Astrocyte (in vitro differentiated cells and primary cell): ENCODE measurements at regions not wholly inside any gene's neighbourhood (a gene's known extent, or its start where the extent isn't known, plus 50 kb on each side); places are given as distances from the start of the nearest gene placed in this dataset.

Experiments
- DNase-seq: peaks from one replicate; pipeline ENCODE4 v3.0.0-alpha.2; 2010; ENCODE audit warnings: low read depth
- FAIRE-seq: peaks from 2 replicates; lab custom pipeline; 2011; peaks lifted over from hg19 to GRCh38; lab: Jason Lieb, UNC
- H2AFZ ChIP-seq: 2 replicates; pipeline ENCODE4 v1.6.0; 2012; ENCODE audit warnings: low read depth, low read length, inconsistent platforms
- H3K27ac ChIP-seq: 2 replicates; pipeline ENCODE4 v1.5.1; 2011; ENCODE audit warnings: low read depth, low read length, inconsistent platforms
- H3K27me3 ChIP-seq: 2 replicates; pipeline ENCODE4 v1.6.0; 2011; ENCODE audit warnings: low read length, inconsistent platforms; ENCODE audit not compliant: insufficient read depth
- H3K36me3 ChIP-seq: 2 replicates; pipeline ENCODE4 v1.5.1; 2011; ENCODE audit warnings: low read length, inconsistent platforms; ENCODE audit not compliant: insufficient read depth
- H3K4me1 ChIP-seq: 2 replicates; pipeline ENCODE4 v1.5.1; 2011; ENCODE audit warnings: low read length, inconsistent platforms; ENCODE audit not compliant: insufficient read depth
- H3K4me2 ChIP-seq: 2 replicates; pipeline ENCODE4 v1.6.0; 2012; ENCODE audit warnings: low read length, inconsistent platforms
- H3K4me3 ChIP-seq: 2 replicates; pipeline ENCODE4 v1.5.1; 2011; ENCODE audit warnings: low read depth, mild to moderate bottlenecking, low read length, inconsistent platforms; ENCODE audit not compliant: insufficient read depth
- H3K79me2 ChIP-seq: 2 replicates; pipeline ENCODE4 v1.6.0; 2012; ENCODE audit warnings: mild to moderate bottlenecking, low read length, inconsistent platforms; ENCODE audit not compliant: insufficient read depth
- H3K9ac ChIP-seq: 2 replicates; pipeline ENCODE4 v1.6.0; 2012; ENCODE audit warnings: mild to moderate bottlenecking, low read length, inconsistent platforms
- H3K9me3 ChIP-seq: 2 replicates; pipeline ENCODE4 v1.5.1; 2012; ENCODE audit warnings: low read depth, mild to moderate bottlenecking, low read length, inconsistent platforms; ENCODE audit not compliant: insufficient read depth
- H4K20me1 ChIP-seq: 2 replicates; pipeline ENCODE4 v1.6.0; 2012; ENCODE audit warnings: low read length, inconsistent platforms; ENCODE audit not compliant: insufficient read depth
- H3K27ac Mint-ChIP-seq: one replicate; pipeline ENCODE4 v1.8.0; 2021; ENCODE audit warnings: mild to moderate bottlenecking, mixed read lengths; ENCODE audit not compliant: unreplicated experiment
- H3K27me3 Mint-ChIP-seq: one replicate; pipeline ENCODE4 v1.8.0; 2021; ENCODE audit warnings: low read depth, mixed read lengths; ENCODE audit not compliant: unreplicated experiment
- H3K36me3 Mint-ChIP-seq: one replicate; pipeline ENCODE4 v1.8.0; 2021; ENCODE audit warnings: low read depth, mixed read lengths; ENCODE audit not compliant: unreplicated experiment
- H3K4me1 Mint-ChIP-seq: one replicate; pipeline ENCODE4 v1.8.0; 2021; ENCODE audit warnings: low read depth, mixed read lengths; ENCODE audit not compliant: unreplicated experiment
- H3K4me3 Mint-ChIP-seq: one replicate; pipeline ENCODE4 v1.8.0; 2021; ENCODE audit warnings: mild to moderate bottlenecking, moderate library complexity, mixed read lengths; ENCODE audit not compliant: unreplicated experiment
- H3K9me3 Mint-ChIP-seq: one replicate; pipeline ENCODE4 v1.8.0; 2021; ENCODE audit warnings: mild to moderate bottlenecking, mixed read lengths; ENCODE audit not compliant: unreplicated experiment
- CTCF ChIP-seq: IDR thresholded peaks from 2 replicates; pipeline ENCODE4 v1.5.1; 2011; ENCODE audit warnings: low read depth, mild to moderate bottlenecking, inconsistent platforms, low read length, moderate library complexity; ENCODE audit not compliant: insufficient read depth
- EZH2 ChIP-seq: IDR thresholded peaks from 2 replicates; pipeline ENCODE4 v1.6.1; 2012; ENCODE audit warnings: mild to moderate bottlenecking, low read length, inconsistent platforms; ENCODE audit not compliant: insufficient read depth

- no peak for DNase-seq
- FAIRE-seq = no peak
Observed at GRCh38 chr6:133190912-133191311, 50.2 kb upstream of the EYA4 start.

DNA sequence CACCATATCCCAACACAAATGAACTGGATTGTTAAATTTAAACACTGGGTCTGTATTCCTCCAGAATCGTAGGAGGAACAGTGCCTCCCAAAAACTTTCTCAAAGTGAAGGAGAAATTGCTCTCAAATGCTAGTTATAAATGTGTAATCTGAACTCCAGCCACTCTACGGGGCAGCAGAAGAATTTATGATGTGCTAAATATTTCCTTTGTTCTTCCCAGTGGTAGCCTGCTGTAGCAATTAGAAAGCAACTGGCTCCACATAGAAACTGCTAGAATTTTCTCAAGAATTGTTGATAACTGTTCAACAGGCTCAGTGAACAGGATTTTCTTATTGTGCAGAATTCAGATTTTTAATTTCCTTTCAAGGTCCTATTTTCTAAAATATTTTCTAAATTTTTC lies 49.8 kb upstream of the EYA4 start:
- Histone ChIP-seq H2AFZ (no peak overlapping the region), H3K4me3 (no peak overlapping the region), H3K4me1 (peaks cover 7% of the 10 kb centered on the region), H3K27me3 (peaks cover 2% of the 10 kb centered on the region), H3K27ac (no peak overlapping the region), H4K20me1 (no peaks in the 10 kb centered on the region), H3K36me3 (no peaks in the 10 kb centered on the region), H3K4me2 (no peak overlapping the region), H3K79me2 (no peaks in the 10 kb centered on the region), H3K9ac (no peak overlapping the region), H3K9me3 (no peaks in the 10 kb centered on the region)
- no peaks in the 10 kb centered on the region for H3K27me3 Mint-ChIP-seq
- no peak overlapping the region for H3K27ac Mint-ChIP-seq
- peaks cover 9% of the 10 kb centered on the region for H3K4me1 Mint-ChIP-seq
- H3K36me3 Mint-ChIP-seq = no peaks in the 10 kb centered on the region
- peaks cover 2% of the 10 kb centered on the region for H3K9me3 Mint-ChIP-seq
- no peak overlapping the region for H3K4me3 Mint-ChIP-seq
- FAIRE-seq (no peak), DNase-seq (no peak)
- TF ChIP-seq CTCF (no peak), EZH2 (no peak)

More at GRCh38 chr6:133190912-133191311, 50.2 kb upstream of the EYA4 start:
- no peaks in the 10 kb centered on the region for H3K36me3 Mint-ChIP-seq
- Histone ChIP-seq H3K27ac (no peak overlapping the region), H3K4me2 (no peak overlapping the region), H3K36me3 (no peaks in the 10 kb centered on the region), H4K20me1 (no peaks in the 10 kb centered on the region), H3K4me1 (peaks cover 7% of the 10 kb centered on the region), H3K4me3 (no peak overlapping the region), H3K79me2 (no peaks in the 10 kb centered on the region), H3K27me3 (peaks cover 2% of the 10 kb centered on the region), H3K9me3 (no peaks in the 10 kb centered on the region), H3K9ac (no peak overlapping the region), H2AFZ (no peak overlapping the region)
- no peak overlapping the region for H3K27ac Mint-ChIP-seq
- H3K4me3 Mint-ChIP-seq = no peak overlapping the region
- H3K9me3 Mint-ChIP-seq = peaks cover 2% of the 10 kb centered on the region
- TF ChIP-seq CTCF = no peak
- no peak for TF ChIP-seq EZH2
- H3K4me1 Mint-ChIP-seq = peaks cover 9% of the 10 kb centered on the region
- H3K27me3 Mint-ChIP-seq = no peaks in the 10 kb centered on the region
